Testis (tissue), 2 donors: ENCODE measurements at regions not wholly inside any gene's neighbourhood (a gene's known extent, or its start where the extent isn't known, plus 50 kb on each side); places are given as distances from the start of the nearest gene placed in this dataset.

ENCODE experiments used
- CTCF ChIP-seq, 3 experiments: fragments of 450-650 bp in 2 of 3; fragments of 200-600 bp in 1 of 3; sonication (generic) in 1 of 3; IDR thresholded peaks; one replicate each; pipeline ENCODE4 v1.5.1; 2016 to 2019; ENCODE audit warnings: antibody characterized with exemption in 3 of 3, mild to moderate bottlenecking in 2 of 3, moderate library complexity in 1 of 3
- POLR2A ChIP-seq: fragments of 450-650 bp; IDR thresholded peaks from one replicate; pipeline ENCODE4 v1.6.1; 2017; ENCODE audit warnings: antibody characterized with exemption, mild to moderate bottlenecking, moderate library complexity

- TF ChIP-seq CTCF (IDR thresholded peaks at IDR 0.05) (no peak), POLR2A (no peak)
These were observed 53.0 kb downstream of the MRPL57 start for GRCh38 chr13:21229241-21230024.
